ENCODE measurements at regions not wholly inside any gene's neighbourhood (a gene's known extent, or its start where the extent isn't known, plus 50 kb on each side); places are given as distances from the start of the nearest gene placed in this dataset.

DNA sequence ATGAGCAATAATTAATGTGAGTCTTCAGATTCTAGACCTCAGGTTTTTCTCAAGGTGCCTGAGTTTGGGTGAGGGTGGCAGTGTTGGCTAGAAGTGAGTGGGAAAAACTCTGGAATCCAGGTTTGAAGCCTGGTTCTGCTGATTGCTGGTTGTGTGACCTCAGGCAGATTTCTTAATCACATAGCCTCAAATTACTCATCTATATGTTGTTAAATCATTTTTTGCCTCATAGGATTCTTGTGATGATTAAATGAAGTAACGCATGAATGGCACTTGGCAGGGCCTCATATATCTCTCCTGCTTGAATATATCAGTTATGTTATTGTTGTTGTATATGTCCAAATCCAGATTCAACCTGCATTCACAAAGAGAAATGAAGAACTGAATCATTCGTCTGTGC is 60.5 kb downstream of the NR2F2 start:
- DNase-seq (ENCODE audit: low read depth in 2 of 2): no peak

DNA sequence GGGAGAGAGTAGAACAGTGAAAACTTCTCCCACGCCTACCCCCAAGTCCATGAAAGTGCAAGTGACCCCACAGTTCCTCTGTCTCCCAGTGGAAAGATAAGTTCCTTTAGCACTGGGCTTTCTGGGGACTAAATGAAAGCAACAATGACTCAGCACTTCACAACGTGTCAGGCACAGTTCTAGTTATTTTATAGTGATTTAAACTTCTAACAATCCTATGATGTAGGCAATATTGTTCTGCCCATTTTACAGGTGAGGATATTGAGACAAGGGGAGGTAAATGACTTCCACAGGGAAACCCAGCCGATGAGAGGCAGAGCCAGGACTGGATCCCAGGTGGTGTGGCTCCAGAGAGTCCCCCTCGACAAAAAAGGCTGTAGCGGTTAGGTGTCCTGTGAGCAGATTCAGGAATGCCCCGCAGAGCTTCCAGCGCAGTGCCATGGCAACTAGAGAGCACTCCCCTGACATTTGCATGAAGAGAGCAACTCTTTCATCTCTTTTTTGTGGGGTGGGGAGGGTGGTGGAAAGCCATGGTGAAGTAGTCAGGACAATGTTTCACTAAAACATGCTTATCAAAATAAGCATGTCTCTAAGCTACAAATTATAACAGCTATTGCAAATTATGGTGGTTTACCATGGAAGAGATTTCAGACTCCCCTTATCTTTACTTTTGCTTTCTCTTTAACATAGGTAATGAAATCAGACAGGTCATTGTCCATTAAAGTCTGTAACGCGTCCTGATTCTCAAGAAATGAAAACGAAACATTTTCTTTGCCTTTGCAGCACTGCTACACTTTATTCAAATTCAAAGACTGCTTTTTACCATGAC is 62.1 kb downstream of the NR2F2 start:
- no peak for DNase-seq (ENCODE audit: low read depth in 2 of 2)

DNA sequence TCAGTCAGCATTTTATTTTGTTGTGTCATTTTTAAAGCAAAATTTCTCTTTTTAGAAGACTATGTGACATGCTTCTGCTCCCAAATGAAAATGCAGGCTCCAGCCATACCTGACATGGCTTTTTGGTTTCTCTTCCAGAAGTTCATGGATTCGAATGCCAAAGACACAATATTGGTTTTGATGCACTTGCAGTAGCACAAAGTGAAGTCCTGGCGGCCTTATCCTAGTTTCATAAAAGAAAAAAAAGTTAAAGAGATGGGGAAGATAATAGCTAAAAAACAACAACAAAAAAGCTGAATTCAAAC is 62.7 kb downstream of the NR2F2 start:
- no peak for DNase-seq (ENCODE audit: low read depth in 2 of 2)

DNA sequence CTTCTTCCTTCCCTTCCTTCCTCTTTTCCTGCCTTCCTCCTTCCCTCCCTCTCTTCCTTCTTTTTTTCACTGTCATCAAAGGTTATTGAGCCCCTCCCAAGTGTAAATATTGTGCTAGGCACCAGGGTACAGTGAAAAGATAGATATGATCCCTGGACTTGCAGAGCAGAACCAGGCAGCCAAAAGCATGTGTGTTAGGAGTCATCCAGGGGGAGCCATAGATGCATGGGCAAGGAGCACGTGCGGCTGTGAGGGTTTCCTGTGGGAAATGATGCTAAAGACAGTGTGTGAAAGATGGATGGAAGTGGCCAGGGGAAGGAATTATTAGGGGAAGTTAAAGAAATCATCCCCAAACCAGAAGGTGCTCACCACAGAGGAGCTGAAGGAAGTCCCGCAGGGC is 65.2 kb downstream of the NR2F2 start:
- DNase-seq (ENCODE audit: low read depth in 2 of 2): no peak

DNA sequence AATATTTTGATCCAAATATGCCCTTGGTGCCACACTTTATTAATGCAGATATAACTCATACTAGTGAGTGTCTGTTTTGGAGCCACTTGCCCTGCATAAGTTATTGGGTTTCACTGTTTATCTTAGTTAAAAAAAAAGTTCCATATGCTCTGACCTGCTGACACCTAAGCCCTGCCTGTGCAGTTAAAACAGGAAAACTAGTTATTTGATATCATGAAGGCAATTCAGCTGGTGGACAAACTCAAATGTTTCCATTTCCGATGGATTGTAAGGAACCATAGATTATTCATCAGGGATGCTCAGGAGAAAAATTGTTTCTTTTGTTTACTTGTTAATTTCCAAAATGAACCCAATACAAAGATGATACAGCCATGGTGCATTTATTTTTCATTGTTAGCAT is 68.3 kb downstream of the NR2F2 start:
- no peak for DNase-seq (ENCODE audit: low read depth in 2 of 2)

DNA sequence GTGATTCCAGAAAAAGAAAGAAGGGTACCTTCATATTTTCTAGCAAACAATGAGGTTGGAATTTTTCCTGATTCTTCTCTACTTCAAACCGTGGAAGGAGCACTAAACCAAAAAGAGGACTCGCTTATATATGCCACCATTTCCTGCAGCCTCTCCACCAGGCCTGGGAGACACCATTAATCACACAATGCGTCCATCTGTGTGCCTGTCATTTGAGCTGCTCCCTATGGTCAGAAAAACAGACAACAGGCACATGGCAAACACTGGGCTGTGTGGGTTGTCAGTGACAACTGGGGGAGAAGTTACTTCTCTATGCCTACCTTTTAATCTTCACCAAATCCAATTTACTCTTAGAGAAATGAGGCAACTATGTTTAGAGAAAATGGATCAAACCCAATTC is 71.9 kb downstream of the NR2F2 start:
- DNase-seq (ENCODE audit: low read depth in 2 of 2): no peak

DNA sequence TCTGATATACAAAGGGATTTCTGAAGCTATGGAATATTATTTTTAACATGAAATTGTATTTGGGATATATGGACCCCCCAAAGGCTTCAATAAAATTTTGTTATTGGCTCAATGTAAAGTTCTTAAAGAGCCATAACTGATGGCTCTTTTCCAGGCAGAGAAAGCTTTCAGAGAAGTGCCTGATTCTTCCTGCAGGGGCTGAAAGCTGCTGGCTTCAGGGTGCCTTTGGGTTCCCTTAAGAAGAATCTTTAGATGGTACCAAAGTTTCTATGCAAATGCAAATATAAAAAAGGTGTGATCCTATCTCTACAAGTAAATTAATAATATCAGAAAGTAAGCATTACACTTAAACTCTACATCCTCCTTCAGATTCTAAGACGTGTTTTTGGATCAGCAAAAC is 72.6 kb downstream of the NR2F2 start:
- DNase-seq (ENCODE audit: low read depth in 2 of 2): no peak

DNA sequence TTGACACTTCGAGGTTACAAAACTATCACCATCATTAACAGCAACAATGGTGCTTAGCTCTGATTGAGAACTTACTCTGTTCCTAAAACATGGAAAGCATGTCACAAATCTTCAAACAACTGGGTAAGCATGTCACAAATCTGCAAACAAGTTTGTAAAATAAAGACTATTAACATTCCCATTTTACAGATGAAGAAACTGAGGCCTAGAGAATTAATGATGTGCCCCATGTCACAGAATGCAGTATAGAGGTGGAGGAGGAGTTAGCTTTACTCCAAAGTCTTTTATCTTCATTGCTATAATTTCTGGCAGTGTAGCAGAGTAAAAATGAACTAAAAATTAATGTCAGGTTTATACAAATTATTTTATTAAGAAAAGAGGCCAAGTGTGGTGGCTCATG is 73.4 kb downstream of the NR2F2 start:
- no peak for DNase-seq (ENCODE audit: low read depth in 2 of 2)

DNA sequence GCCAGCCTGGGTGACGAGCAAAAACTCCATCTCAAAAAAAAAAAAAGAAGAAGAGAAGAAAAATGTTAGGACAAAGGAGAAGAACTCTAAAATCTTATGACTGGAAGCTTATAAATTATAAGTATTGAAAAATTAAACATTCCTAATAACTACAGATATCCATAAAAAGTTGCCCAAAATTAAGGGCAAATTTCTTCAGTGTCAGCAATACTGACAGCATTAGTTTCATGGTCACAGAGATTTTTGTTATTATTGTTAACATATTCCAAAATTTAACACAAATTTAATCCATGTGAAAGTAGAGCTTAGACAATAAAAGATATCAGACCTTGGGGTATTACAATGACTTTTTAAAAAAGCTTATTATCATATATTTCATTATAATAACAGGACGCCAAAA is 74.1 kb downstream of the NR2F2 start:
- DNase-seq (ENCODE audit: low read depth in 2 of 2): no peak

DNA sequence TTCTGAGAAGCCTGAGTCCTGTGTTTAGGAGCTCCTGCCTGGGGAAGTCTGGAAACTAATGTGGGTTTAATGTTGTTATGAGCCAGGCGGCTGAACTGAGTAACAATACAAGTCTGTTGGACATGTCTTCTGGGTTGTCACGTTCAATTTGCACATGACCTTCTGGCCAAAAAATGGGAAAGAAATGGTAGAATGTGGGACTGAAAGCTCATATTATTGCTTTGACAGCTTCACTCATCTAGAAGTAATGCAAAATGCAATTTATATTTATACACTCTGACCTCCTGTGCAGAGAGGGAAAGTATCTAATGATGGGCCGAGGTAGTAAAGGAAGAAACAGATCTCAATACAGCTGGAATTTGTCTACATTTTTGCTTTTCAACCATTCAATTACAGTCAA is 75.8 kb downstream of the NR2F2 start:
- DNase-seq (ENCODE audit: low read depth in 2 of 2): no peak

DNA sequence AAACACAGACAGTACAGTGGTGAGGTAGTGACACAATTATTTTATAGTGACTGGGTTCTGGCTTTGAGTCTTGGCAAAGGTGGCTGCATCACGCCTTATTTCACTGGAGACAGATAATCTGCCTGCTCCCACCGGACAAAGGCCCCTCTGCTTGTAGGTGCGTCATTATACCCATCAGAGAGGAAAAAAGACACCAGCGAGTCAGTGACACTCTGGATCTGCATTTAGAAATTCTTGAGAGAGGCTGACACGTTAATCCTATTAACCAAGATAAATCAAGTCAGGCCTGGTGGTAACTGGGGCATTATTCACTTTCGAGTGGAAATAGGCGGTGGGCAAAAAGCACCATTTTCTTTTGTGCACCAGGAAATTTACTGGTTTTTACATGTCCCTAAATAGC is 76.2 kb downstream of the NR2F2 start:
- no peak for DNase-seq (ENCODE audit: low read depth in 2 of 2)

DNA sequence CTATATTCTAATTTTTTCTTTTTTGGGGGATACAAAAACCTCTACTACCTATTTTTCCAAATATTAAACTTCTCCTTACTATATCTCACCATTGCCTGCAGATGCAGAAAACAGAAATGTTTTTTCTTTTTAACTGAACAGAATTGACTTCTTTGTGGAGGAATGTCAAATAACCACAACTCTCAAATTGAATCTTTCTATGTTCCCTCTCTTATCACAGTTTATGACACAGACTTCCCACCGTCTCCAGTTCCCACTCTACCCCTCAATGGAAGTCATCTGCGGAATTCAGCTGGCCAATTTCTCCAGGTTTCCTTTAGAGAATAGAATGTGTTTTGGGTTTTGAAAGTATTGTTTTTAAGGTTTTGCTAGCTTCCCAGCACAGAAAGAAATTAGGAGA is 77.0 kb downstream of the NR2F2 start:
- no peak for DNase-seq (ENCODE audit: low read depth in 2 of 2)

DNA sequence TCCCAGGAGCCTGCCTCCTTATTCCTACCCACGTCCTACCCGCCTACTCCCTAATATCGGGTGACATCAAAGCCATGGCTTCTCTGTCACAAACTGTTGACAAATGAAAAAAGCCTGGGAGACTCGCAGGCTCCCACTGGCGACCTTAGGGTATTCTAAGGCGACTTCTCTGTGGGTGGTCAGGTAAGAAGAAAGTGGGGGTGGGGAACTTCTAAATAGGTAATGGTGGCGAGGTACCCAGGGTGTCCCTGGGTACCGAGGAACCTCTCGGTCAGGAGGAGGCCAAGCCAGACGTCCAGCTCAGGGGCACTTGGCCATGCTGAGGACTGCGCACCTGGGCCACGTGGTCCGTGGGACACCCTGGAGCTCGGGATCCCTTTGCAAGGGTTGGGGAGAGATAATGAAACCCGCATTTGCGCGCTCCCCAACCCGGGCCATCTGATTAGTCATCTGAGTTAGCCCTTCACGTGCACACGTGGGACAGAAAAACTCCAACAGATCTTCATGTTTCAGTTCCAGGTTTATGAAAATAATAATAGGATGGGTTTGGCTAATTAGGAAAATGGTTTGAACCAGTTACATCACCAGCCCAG is 78.2 kb downstream of the NR2F2 start:
- DNase-seq (ENCODE audit: low read depth in 2 of 2): no peak

DNA sequence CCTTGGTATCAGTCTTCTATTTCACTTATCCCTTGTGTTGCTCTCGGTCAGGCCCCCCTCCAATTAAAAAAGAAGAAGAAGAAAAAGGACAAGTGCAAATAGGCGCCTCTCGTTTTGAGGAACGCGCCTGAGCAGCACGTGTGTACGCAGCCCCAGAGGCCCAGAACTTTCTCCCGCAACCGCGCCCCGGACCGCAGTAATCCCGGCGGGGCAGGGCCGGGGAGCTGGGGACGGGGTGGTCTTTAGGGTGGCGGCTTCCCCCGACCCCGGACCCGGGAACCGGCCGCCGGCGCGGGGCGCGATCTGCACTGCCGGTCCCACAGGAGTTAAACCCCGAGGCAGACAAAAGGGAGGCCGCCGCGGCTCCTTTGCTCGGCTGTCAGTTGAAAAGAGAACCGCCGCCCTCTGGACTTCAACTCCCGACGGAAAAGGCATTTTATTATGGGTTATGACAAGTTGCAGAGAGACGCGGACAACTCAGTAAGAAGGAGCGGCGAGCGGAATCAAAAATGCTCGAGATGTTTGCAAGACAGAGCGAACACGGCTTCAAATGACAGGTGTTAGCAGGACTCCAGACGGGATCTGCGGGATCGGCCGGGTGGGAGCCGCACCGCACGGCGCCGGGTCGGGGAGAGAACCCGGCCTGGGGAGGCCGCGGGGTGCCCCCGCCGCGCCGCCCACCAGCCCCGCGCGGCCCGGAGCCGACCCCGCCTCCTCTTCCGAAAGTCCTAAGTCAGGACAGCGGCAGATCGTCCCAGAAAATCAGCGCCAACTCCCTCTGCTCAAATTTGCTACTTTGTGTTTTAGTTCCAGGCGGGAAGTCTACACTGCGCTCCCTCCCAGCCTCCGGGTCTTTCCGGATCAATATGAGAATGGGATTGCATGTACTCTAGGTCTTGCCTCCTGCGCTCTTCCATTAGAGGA is 79.0 kb downstream of the NR2F2 start:
- no peak for DNase-seq (ENCODE audit: low read depth in 2 of 2)

DNA sequence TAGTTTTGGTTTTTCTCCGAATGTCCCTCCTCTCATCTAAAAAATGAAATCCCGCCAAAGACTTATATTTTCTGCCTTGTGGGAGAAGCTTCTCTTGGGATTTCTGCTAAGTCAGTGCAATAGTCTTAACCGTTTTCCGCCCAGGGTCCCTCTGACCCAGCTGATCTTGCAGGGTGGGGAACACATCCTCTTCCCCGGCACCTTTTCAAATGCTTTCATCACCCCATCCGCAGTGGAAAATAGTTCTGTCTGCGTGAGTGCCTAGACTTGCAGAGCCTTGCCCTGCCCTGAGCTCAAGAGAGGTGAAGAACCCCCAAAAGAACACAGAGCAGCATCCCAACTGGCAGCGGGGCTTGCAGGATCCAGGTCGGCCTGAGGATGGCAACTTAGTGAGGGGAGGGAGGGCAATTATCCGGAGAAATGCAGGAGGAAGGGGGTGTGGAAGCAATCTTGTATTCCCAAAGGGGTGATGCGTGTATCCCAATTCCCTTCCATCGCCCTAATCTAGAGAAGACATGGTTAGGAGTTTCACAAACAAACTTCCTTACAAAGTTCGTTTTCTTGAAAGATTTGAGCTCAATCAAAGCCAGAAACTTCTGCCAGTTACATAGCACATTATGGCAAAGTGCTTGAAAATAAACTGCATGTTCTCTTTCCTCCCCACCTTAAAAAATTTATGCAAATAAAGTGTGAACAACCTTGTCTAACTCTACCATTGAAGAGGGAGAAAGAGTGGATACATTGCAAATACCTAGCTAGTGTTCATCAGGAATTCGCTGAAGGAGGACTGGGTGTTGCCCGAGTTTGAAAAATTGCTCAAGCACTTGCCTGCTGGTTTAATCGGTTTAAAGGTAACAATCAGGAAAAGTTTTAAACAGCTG is 79.9 kb downstream of the NR2F2 start:
- no peak for DNase-seq (ENCODE audit: low read depth in 2 of 2)

DNA sequence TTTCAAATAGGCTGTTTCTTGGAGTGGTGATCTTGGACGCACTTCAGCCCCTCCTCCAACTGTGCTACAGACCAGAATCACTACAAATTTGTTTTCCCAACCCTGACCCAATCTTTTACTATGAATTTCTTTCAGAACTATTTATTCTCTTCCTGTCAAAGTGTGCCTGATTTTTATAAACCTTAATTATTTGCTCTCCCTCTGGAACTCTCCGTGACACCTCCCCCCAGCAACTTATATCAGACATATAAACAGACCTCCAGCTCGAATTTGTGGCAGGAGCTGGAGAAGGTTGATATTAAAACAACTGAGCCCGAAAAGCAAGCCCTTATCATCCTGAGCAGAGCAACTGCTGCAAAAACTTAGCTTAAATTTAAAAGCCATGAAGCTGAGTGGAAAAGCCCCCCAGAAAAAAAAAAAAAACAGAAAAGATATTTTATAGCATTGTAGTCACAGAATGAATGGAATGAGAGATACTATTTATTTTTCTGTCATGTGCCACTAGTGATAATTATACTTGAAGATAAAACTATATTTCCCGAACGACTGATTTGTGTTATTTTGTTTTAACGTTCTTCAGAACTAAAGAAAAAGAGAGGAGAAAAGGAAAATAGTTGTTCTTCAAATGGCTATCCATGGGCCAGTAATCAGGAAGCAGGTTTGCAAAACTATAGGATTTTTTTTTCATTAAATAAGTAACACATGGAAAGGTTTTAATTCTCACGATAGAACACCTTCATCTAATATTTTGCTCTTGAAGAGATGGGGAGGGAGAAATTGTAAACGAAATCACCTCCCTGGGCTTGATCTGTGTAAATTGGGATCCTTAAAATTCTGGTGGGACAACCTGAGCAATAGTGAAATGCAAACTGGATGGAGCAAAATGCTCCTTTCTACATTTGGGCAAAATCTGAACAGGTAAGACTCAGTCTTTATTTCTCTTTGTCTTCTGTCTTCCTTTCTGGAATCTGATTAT is 80.8 kb downstream of the NR2F2 start:
- no peak for DNase-seq (ENCODE audit: low read depth in 2 of 2)

DNA sequence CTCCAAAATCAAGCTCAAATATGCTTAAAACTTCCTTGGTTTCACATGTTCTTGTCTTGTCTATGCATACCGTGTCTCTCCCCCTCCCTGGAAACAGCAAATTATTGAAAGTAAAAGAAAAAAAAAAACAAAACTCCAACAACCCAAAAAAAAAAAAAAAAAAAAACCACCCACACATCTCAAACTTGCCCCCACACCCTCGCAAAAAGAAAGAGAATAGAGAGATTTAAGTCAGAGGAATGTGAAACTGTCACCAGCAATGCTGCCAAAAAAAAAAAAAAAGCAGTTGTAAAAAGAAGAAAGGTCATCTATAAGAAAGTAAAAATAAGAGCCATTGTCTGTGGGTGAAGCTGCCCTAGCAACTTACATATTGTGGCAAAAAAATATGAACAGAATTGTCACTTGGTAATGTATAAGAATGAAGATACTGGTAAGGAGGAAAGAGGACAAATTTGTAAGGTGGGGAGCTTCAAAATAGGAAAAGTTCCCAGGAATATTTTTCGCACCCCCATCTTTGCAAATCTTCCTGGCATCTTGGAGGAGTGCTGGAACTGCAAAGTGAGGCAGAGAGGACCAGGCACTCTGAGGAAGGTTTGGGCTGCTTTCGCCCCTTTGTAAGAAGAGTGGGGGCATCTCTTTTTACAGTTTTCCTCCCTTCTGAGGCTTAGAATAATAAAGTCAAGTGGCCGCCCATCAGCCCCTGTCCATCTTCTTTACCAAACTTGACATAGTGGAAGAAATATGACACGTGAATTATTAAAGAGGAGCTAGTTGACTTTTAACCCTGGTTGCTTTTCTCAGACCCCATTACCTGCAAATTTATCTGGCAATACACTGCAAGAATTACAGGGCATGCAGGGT is 81.8 kb downstream of the NR2F2 start:
- no peak for DNase-seq (ENCODE audit: low read depth in 2 of 2)

DNA sequence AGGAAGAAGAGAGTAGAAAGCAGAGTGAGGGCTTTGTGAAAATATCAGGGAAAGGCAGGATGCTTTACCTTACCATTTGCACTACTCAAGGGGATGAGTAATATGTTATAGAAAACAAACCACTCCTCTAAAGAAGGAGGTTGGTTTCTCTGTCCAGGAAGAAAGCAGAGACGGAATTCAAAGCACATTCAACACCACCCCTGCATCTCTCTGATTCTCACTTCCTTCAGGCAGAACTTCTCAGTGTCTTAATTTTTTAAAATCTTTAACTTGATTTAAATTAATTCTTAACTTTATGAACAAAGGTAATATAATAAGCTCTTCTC is 82.4 kb downstream of the NR2F2 start:
- no peak for DNase-seq (ENCODE audit: low read depth in 2 of 2)

DNA sequence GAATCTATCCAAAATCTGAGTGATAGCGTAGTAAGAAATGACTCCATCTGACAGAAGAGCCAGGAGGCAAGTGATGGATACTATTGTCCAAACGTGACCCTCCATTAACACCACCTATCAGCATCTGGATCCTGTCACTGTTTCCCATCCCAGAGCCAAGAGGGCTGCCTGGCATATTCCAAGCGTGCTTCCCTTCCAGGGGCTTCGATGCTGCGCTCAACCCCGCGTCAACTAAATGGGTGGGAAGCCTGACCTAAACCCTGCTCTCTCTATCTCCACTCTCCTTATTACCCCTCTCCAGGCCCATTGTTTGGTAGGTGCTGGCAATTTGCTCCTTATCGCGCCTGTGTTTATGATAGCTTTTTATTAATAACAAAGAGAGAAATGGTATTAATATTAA is 83.2 kb downstream of the NR2F2 start:
- no peak for DNase-seq (ENCODE audit: low read depth in 2 of 2)

DNA sequence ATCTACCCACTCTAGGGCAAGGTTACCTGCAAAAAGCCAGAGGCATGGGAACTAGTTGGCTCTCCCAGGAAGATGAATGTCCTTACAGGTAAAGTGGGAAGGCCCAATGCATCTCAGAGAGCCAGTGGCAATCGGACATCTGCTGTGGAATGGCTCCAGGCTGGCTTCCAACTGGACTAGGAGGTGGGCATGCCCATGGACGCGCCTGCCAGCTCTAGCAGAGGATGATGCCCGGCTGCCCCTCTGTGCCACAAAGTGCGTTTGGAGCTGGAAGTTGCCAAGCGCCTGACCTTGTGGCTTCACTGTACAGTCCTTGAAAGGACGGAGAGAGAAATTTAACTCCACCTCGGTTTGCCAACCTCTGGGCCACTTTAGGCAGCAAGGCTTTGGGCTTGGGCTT is 84.4 kb downstream of the NR2F2 start:
- no peak for DNase-seq (ENCODE audit: low read depth in 2 of 2)

All from stimulated activated CD8-positive, alpha-beta memory T cell treated with anti-CD3 and anti-CD28 coated beads, Interleukin-2, amount 100 ng/mL, for 48 hours (primary cell).